NCI-H1436 treated with DMSO at 0.1 percent for 48 hours (cell line): ENCODE measurements at regions not wholly inside any gene's neighbourhood (a gene's known extent, or its start where the extent isn't known, plus 50 kb on each side); places are given as distances from the start of the nearest gene placed in this dataset.
"Not testable (repeated sequence)": the region's sequence is repeated elsewhere in the genome, so short reads cannot be mapped to it uniquely, and the experiment has no call there.

Source experiments
- DNase-seq: peaks from one replicate; lab custom pipeline; 2025; lab: John Stamatoyannopoulos, UW

DNA sequence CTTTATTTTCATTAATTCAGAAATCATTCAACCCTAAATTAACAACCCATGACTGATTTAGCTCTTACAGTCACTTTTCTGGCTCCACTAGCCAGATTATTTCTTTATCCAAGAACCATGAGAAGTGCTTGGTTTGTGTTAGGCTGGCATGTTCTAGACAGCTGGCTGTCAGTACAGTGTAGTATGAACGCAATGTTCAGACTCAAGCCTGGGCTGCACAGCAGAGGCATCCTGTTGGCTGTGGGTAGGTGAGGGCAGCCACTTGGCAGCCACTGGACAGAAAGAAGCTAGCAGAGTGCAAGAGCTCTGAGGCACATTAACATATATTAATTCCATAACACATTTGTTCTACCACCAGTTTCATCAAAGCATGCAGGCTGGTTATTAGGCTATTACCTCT, 522.9 kb upstream of the FSHR start:
- no peak for DNase-seq

DNA sequence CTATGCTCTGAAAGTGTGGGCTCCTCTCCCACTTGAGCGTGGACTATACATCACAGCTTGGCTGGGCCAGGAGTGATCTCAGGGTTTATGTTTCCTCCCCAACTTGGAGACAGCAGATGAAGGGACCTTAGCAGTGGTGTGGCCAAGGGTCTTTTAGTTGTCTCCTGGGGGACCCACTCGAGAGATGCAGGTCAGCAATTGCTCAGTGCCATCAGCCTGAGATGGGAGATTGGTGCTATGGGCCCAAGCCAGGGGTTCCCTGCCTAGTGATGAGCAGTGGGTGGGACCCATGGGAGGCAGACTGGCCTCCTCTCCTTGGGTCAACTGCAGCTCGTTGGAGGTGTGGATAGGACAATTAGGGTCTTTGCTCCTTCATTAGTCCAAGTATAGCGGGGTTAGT, 510.5 kb upstream of the FSHR start:
- DNase-seq: no peak

DNA sequence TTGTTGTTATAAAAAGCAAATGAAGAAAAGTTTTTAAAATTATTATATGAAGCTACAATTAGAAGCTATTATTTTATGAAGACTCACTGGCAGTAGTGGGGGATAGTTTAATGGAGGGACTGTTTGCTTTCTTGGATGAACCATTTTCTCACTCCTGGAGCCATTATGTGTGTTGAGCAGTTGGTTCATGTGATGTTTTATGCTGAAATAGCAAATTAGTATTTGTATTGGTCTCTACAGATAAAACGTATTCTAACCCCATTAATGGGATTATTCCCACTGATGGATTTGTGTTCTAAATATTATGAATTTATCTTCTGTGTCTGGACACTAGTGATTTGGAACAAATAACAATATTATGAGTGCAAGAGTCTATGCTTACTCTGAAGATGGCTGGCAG, 507.5 kb upstream of the FSHR start:
- no peak for DNase-seq

DNA sequence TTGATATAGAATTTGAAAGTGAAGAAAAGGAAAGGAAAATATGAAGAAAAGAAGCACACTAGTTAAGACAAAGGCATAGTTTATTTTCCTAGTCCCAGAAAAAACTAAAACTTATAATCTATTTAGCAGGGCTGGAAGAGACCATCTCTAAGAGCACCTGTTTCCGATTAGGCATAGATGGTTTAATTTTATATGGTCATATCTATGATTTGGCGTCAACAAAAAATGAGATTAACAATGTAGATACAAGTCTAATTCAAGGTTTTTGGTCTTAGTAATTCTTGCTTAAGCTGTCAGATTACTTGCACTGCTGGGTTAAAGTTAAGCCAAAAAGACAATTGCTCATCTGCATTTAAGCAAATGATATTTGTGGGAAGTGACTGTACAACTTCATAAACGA, 502.5 kb upstream of the FSHR start:
- no peak for DNase-seq

DNA sequence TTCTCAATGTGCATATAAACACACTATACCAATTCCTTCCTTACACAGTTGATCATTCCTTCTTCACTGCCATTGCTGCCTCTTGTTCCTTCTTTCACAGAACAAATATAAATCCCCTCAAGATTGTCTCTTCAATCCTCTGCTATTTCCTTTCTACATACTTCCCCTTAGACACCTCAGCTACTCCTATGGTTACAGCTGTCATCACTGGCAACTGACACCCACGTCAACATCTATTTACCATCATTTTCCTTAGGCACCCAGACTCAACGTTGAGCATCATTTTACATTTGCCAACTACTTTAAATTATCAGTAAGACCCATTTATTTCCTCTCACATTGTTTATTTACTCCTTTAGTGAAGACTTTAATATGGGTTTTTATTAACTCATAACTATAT, 488.8 kb upstream of the FSHR start:
- no peak for DNase-seq

- no peak for DNase-seq
These were observed 486.3 kb upstream of the FSHR start for GRCh38 chr2:49640630-49641029.

- no peak for DNase-seq
These were observed 466.7 kb upstream of the FSHR start for GRCh38 chr2:49621016-49621415.

DNA sequence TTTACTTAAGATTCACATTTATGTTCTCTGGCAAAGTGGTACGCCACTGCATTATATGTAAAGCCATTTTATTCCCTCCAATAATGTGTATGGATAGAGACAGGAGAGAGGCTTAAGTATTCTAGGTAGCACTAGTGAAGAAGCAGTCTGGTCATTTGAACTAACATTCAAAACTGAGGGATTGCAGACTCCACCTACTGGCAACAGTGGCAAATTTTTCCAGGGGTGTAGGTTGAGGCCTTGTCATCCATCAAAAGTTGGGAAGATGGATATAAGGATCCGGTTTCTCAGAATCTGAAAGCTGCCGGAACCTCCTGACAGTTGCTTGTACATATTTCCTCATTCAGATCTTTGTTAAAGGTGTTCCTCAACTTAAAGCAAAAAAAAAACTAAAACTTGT, 465.5 kb upstream of the FSHR start:
- no peak for DNase-seq

DNA sequence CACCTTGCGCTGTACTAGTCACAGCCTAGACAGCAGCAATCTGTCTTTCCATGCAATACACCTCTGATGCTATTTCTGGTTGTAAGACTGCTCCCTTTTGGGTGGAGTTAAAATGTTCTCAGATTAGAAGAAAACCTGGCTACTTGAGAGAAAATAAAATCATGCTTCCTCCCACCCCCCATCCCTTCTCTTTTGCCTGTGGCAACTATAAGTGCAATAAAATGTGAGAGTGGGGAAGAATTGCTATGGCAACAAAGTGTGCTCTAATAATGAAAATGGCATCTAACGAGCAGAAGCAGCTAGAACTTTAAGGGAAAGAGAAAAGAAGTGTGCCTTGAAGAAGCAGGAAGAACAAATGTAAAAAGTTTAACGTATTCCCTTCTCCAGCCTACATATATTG, 464.2 kb upstream of the FSHR start:
- DNase-seq: no peak

DNA sequence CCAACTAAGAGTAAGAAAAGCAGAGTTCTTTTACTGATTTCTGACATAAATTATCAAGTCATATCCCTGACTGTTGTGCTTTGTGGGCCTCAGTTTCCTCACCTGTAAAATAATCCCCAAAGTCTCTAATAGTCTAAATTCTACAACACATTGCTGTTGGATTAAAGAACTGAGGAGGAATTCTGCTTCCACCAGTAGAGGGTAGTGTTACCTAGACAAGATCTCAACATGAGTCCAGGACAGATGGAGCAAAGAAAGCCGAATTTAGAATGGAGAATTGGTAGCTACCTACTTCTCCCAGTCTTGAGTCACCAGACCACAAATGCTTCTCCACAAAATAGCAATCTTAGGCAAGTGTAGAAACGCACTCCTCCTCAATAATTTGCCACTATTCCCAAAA, 462.5 kb upstream of the FSHR start:
- peak; percentile 17 for DNase-seq

- not testable (repeated sequence) for DNase-seq
These were observed 457.5 kb upstream of the FSHR start for GRCh38 chr2:49611796-49612195.

- no peak for DNase-seq
These were observed 446.2 kb upstream of the FSHR start for GRCh38 chr2:49600524-49600923.

DNA sequence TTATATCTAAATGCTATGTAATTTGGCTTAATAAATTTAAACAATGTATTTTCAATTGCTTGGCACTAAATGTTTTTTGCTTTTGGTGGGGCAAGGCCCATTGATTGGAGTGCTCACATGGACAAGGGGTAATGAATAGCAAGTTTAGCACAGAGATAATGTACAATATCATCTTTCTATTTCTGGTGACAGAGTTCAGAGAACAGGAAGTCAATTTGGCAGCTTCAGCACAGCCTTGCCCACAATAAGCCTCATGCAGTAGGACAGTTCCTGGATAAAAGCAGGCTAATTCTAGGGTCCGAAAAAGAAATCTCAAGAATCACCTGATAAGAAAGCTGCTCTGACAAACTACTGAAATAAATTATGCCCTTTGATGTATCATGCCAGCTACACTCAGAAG, 443.9 kb upstream of the FSHR start:
- DNase-seq: no peak

DNA sequence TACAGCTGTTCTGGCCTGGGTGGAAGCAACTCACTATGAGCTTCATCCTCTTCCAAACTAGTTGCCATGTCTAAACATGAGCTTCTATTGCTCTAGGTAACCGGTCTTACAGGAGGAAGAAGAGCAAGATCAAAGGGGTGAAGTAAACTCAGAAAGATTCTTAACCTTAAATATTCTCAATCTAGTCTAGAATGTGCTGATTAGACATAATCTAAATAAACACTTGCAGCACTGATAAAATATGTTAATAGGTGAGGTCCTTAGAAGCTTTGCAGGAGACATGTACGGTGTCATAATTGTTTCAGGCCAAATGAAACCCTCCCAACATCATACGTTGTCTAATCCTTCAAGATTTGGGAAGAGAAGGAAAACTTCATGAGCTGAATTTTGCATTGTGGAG, 431.6 kb upstream of the FSHR start:
- no peak for DNase-seq

GRCh38 chr2:49582946-49583345, 428.6 kb upstream of the FSHR start:
- no peak for DNase-seq

GRCh38 chr2:49577041-49577440, 422.7 kb upstream of the FSHR start:
- no peak for DNase-seq

GRCh38 chr2:49569176-49569575, 414.9 kb upstream of the FSHR start:
- no peak for DNase-seq

- DNase-seq: no peak
These were observed 413.7 kb upstream of the FSHR start for GRCh38 chr2:49567811-49568600.

GRCh38 chr2:49567021-49567420, 412.7 kb upstream of the FSHR start:
- no peak for DNase-seq

DNA sequence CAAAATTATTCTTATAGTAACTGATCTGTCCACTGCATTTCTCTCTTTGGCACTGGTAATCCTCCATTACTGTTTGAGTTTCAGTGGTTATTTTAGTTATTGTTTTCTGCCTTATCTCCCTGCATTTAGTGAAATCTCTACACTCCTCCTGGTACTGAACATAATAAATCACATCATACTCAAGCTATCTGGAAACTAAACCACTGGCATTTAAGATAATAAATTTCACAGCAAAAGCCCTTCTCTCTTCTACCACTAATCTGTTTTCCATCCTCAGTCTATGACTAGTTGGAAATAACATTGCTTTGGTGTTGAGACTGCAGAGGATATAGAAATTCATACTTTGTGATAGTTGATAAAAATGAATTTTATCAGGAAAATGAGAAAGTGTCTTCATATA, 399.3 kb upstream of the FSHR start:
- DNase-seq: no peak

- DNase-seq: no peak
These were observed 378.4 kb upstream of the FSHR start for GRCh38 chr2:49532702-49533101.

GRCh38 chr2:49515996-49516782, 361.9 kb upstream of the FSHR start:
- DNase-seq: no peak

DNA sequence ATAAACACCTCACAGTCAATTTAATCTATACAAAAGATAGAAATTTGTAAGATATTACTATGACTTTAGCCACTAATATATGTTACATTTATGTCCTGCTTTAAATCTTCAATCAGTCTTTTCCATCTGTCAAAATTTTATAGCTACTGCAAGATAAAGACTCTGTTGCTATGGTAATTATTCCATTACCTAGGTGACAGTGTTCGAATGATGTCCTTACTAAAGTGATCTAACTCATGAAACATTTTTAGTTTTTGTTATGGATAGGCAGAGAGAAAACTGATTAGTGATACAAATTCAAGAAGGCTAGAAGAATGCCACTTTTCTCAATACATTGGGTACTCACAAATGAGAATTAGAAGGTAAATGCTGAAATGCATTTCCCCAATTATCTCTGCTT, 359.9 kb upstream of the FSHR start:
- DNase-seq: no peak

GRCh38 chr2:49490710-49491109, 336.4 kb upstream of the FSHR start:
- no peak for DNase-seq
